Loucy (cell line): ENCODE measurements at regions not wholly inside any gene's neighbourhood (a gene's known extent, or its start where the extent isn't known, plus 50 kb on each side); places are given as distances from the start of the nearest gene placed in this dataset.

Source experiments
- H2AFZ ChIP-seq: fragments of 200-600 bp; sonication (generic); 2 replicates; pipeline ENCODE4 v1.6.0; 2016; ENCODE audit warnings: antibody characterized with exemption, mild to moderate bottlenecking, low read length, moderate library complexity
- H3F3A ChIP-seq: fragments of 200-600 bp; 2 replicates; pipeline ENCODE4 v1.6.0; 2016; ENCODE audit warnings: antibody characterized with exemption, low read depth, mild to moderate bottlenecking
- H3K27me3 ChIP-seq: fragments of 200-600 bp; sonication (generic); 2 replicates; pipeline ENCODE4 v1.6.1; 2014; ENCODE audit warnings: low read length, mild to moderate bottlenecking; ENCODE audit not compliant: insufficient read depth, poor library complexity, severe bottlenecking
- H3K36me3 ChIP-seq: fragments of 200-600 bp; sonication (generic); 2 replicates; pipeline ENCODE4 v1.6.1; 2016; ENCODE audit warnings: low read length; ENCODE audit not compliant: insufficient read depth
- H3K4me1 ChIP-seq: fragments of 200-600 bp; sonication (generic); 2 replicates; pipeline ENCODE4 v1.5.1; 2014; ENCODE audit warnings: low read length, mild to moderate bottlenecking; ENCODE audit not compliant: insufficient read depth, poor library complexity, severe bottlenecking
- H3K4me2 ChIP-seq: fragments of 200-600 bp; sonication (generic); 2 replicates; pipeline ENCODE4 v1.6.0; 2014; ENCODE audit warnings: antibody characterized with exemption, low read length, low read depth, mild to moderate bottlenecking; ENCODE audit not compliant: poor library complexity, severe bottlenecking
- H3K4me3 ChIP-seq: fragments of 200-600 bp; sonication (generic); 2 replicates; pipeline ENCODE4 v1.5.1; 2014; ENCODE audit warnings: low read length, mild to moderate bottlenecking, mixed read lengths; ENCODE audit not compliant: poor library complexity, severe bottlenecking
- H3K79me2 ChIP-seq: fragments of 200-600 bp; sonication (generic); 2 replicates; pipeline ENCODE4 v1.6.1; 2014; ENCODE audit warnings: low read length; ENCODE audit not compliant: insufficient read depth
- H3K9ac ChIP-seq: fragments of 200-600 bp; sonication (generic); 2 replicates; pipeline ENCODE4 v1.6.0; 2014; ENCODE audit warnings: mild to moderate bottlenecking, low read depth, low read length, moderate library complexity; ENCODE audit not compliant: poor library complexity, severe bottlenecking
- H3K9me2 ChIP-seq: fragments of 200-600 bp; sonication (generic); replicated peaks from 2 replicates; pipeline ENCODE4 v1.6.1; 2016; ENCODE audit warnings: low read depth, low read length, mixed read lengths
- H3K9me3 ChIP-seq: fragments of 200-600 bp; sonication (generic); 2 replicates; pipeline ENCODE4 v1.6.1; 2014; ENCODE audit warnings: mild to moderate bottlenecking, antibody characterized with exemption, low read length, low read depth; ENCODE audit not compliant: insufficient read depth
- H4K20me1 ChIP-seq: fragments of 200-600 bp; sonication (generic); 2 replicates; pipeline ENCODE4 v1.6.0; 2014; ENCODE audit warnings: antibody characterized with exemption, low read length, mild to moderate bottlenecking; ENCODE audit not compliant: insufficient read depth, poor library complexity, severe bottlenecking
- CTCF ChIP-seq: fragments of 200-600 bp; sonication (generic); conservative IDR thresholded peaks from 2 replicates; pipeline ENCODE4 v1.5.1; 2014; ENCODE audit warnings: mild to moderate bottlenecking, antibody characterized with exemption, low read length
- EZH2phosphoT487 ChIP-seq: fragments of 200-600 bp; IDR thresholded peaks from 2 replicates; pipeline ENCODE4 v1.6.1; 2018; ENCODE audit warnings: antibody characterized with exemption, mild to moderate bottlenecking, moderate library complexity, borderline replicate concordance

DNA sequence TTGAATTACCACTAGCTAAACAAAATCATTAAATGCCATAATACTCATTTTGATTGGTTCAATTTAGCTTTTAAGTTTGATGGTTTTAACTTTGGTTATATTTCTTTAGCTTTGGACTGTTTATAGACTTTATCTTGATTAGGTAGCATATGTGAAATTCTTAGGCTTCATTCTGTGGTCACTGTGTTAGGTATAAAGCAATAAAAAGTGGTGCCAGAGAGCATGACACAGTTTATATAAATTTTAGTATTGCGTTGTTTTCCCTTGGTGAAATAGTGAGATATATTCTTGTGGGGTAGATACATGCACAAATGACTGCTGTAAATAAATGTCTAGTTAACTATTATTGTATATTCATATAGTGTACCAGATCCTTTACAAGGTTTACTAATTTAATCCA, 474.2 kb upstream of the GRID2 start:
- Histone ChIP-seq H3K9me3 (peaks cover 6% of the 10 kb centered on the region; the same call in 1 of the 2 replicates), H3K27me3 (no peaks in the 10 kb centered on the region), H3K9me2 (no peaks in the 10 kb centered on the region), H4K20me1 (no peaks in the 10 kb centered on the region), H3F3A (no peaks in the 10 kb centered on the region), H3K36me3 (no peaks in the 10 kb centered on the region), H3K79me2 (no peaks in the 10 kb centered on the region), H3K9ac (no peak overlapping the region), H3K4me3 (no peak overlapping the region), H3K4me2 (no peak overlapping the region), H3K4me1 (no peaks in the 10 kb centered on the region), H2AFZ (no peak overlapping the region)
- TF ChIP-seq EZH2phosphoT487 (no peak), CTCF (no peak)

DNA sequence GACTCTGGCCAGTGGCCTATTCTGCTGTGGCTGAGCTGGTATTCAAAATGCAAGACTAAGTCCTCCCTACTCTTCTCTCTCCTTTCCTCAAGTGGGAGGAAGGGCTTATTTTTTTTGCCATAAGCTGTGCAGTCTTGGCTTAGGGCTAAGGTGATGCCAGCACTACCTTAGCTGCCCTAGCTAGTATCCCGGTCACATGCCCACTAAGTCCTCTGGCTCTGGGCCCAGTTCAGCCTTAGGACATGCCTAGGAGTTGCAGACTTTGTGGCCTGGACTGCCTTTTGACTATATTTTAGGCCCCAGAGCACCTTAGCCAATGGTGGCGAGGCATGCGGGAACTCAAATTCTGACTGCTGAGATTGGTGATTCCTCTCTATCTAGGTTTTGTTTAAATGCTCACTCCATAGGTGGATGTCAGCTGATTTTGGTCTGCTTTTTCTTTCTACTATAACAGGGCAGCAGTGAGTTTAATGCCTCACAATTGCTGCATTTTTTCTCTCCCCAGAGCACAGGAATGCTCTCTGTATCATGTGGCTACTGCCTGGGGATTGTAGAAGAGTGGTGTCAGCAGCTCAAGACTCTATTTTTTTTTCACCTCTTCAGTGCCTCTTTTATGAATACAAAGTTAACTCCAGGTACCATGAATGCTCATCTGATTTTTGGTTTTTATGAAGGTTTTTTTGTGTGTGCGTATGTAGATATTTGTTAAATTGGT, 472.9 kb upstream of the GRID2 start:
- peaks cover 6% of the 10 kb centered on the region; the same call in 1 of the 2 replicates for H3K9me3 ChIP-seq
- no peak overlapping the region for H3K9ac ChIP-seq
- no peaks in the 10 kb centered on the region for H3F3A ChIP-seq
- H2AFZ ChIP-seq: no peak overlapping the region
- no peaks in the 10 kb centered on the region for H3K27me3 ChIP-seq
- H3K9me2 ChIP-seq: no peaks in the 10 kb centered on the region
- no peak for TF ChIP-seq EZH2phosphoT487
- no peak for TF ChIP-seq CTCF
- H4K20me1 ChIP-seq: no peaks in the 10 kb centered on the region
- H3K4me3 ChIP-seq: no peak overlapping the region
- no peak overlapping the region for H3K4me2 ChIP-seq
- no peaks in the 10 kb centered on the region for H3K36me3 ChIP-seq
- no peaks in the 10 kb centered on the region for H3K79me2 ChIP-seq
- H3K4me1 ChIP-seq: no peaks in the 10 kb centered on the region

DNA sequence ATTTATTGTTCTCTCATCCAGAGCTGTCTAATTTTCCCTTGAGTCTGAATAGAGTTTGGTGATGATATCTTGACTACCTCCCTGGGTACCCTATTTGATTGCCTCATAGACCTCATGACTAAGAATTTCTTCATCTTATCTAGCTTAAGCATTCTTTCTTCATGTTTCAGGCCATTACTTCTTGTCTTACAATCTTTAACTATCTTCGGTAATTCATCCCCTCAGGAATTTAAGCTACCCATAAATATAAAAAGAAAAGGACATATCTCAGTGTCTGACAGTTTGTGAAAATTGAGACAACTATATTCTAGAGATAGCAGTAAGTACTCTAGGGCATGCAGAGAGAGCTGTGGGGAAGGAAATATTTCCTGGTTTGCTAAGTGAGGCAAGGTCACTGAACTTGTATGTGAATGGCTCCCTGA, 466.1 kb upstream of the GRID2 start:
- H3K79me2 ChIP-seq: no peaks in the 10 kb centered on the region
- no peak overlapping the region for H3K4me3 ChIP-seq
- no peaks in the 10 kb centered on the region for H3K36me3 ChIP-seq
- H3K4me2 ChIP-seq: no peak overlapping the region
- no peak overlapping the region for H3K9ac ChIP-seq
- no peaks in the 10 kb centered on the region for H3K4me1 ChIP-seq
- H3K27me3 ChIP-seq: no peaks in the 10 kb centered on the region
- H2AFZ ChIP-seq: no peak overlapping the region
- H3F3A ChIP-seq: no peaks in the 10 kb centered on the region
- no peaks in the 10 kb centered on the region for H3K9me2 ChIP-seq
- H4K20me1 ChIP-seq: no peaks in the 10 kb centered on the region
- TF ChIP-seq CTCF: no peak
- no peak for TF ChIP-seq EZH2phosphoT487
- H3K9me3 ChIP-seq: peaks cover 6% of the 10 kb centered on the region; the same call in 1 of the 2 replicates
